ENCODE measurements at regions not wholly inside any gene's neighbourhood (a gene's known extent, or its start where the extent isn't known, plus 50 kb on each side); places are given as distances from the start of the nearest gene placed in this dataset.

DNA sequence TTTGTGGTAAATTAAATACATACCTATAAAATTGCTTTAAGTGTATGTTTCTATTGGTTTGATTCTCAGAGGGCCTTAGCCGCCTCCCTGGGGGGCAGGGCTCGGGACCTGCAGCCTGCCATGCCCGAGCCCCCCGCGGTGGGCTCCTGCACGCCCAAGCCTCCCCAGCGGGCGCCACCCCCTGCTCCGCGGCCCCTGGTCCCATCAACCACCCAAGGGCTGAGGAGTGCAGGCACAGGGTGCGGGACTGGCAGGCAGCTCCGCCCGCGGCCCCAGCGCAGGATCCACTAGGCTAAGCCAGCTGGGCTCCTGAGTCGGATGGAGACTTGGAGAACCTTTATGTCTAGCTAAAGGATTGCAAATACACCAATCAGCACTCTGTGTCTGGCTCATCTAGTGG is 108.3 kb upstream of the INPP4B start:
- TF ChIP-seq CTCF (IDR thresholded peaks at IDR 0.05) (no peak), POLR2AphosphoS5 (IDR thresholded peaks at IDR 0.05) (no peak), EP300 (IDR thresholded peaks at IDR 0.05) (no peak)
